GM21529 (cell line): ENCODE measurements at regions not wholly inside any gene's neighbourhood (a gene's known extent, or its start where the extent isn't known, plus 50 kb on each side); places are given as distances from the start of the nearest gene placed in this dataset.
"Not testable (repeated sequence)": the region's sequence is repeated elsewhere in the genome, so short reads cannot be mapped to it uniquely, and the experiment has no call there.

ENCODE experiments used
- ATAC-seq: cut with Tn5 transposase; IDR thresholded peaks from one replicate; pipeline ENCODE4 v1.9.1; 2021; ENCODE audit not compliant: unreplicated experiment

GRCh38 chr12:19896534-19896933 lies 457.2 kb downstream of the AEBP2 start:
- ATAC-seq, result no peak

- no peak for ATAC-seq
These were observed 458.7 kb downstream of the AEBP2 start for GRCh38 chr12:19897900-19898408.

- ATAC-seq, result no peak
These were observed 462.5 kb downstream of the AEBP2 start for GRCh38 chr12:19901841-19902240.

- no peak for ATAC-seq
These were observed 463.5 kb upstream of the PDE3A start for GRCh38 chr12:19904819-19905218.

- no peak for ATAC-seq
These were observed 459.5 kb upstream of the PDE3A start for GRCh38 chr12:19908830-19909229.

GRCh38 chr12:19909418-19909817 lies 458.9 kb upstream of the PDE3A start:
- ATAC-seq, result no peak

GRCh38 chr12:19910681-19911080 lies 457.7 kb upstream of the PDE3A start:
- ATAC-seq, result no peak

- ATAC-seq, result no peak
These were observed 455.3 kb upstream of the PDE3A start for GRCh38 chr12:19912991-19913390.

GRCh38 chr12:19915392-19916195 lies 452.7 kb upstream of the PDE3A start:
- ATAC-seq, result no peak

GRCh38 chr12:19916196-19916753 lies 452.1 kb upstream of the PDE3A start:
- ATAC-seq, result no peak

- ATAC-seq, result no peak
These were observed 451.4 kb upstream of the PDE3A start for GRCh38 chr12:19916974-19917373.

GRCh38 chr12:19921716-19922115 lies 446.6 kb upstream of the PDE3A start:
- ATAC-seq, result not testable (repeated sequence)

GRCh38 chr12:19922717-19923116 lies 445.6 kb upstream of the PDE3A start:
- ATAC-seq, result no peak

- ATAC-seq, result no peak
These were observed 444.0 kb upstream of the PDE3A start for GRCh38 chr12:19924360-19924759.

- no peak for ATAC-seq
These were observed 442.5 kb upstream of the PDE3A start for GRCh38 chr12:19925841-19926240.

GRCh38 chr12:19926266-19926665 lies 442.1 kb upstream of the PDE3A start:
- ATAC-seq, result no peak

GRCh38 chr12:19927661-19928060 lies 440.7 kb upstream of the PDE3A start:
- no peak for ATAC-seq

- no peak for ATAC-seq
These were observed 435.9 kb upstream of the PDE3A start for GRCh38 chr12:19932413-19932812.

- ATAC-seq, result no peak
These were observed 434.4 kb upstream of the PDE3A start for GRCh38 chr12:19933924-19934323.

- ATAC-seq, result no peak
These were observed 431.2 kb upstream of the PDE3A start for GRCh38 chr12:19937161-19937560.

- ATAC-seq, result no peak
These were observed 430.3 kb upstream of the PDE3A start for GRCh38 chr12:19938031-19938430.

- no peak for ATAC-seq
These were observed 429.8 kb upstream of the PDE3A start for GRCh38 chr12:19938491-19938890.

GRCh38 chr12:19940267-19940666 lies 428.1 kb upstream of the PDE3A start:
- no peak for ATAC-seq
